Tibial nerve (tissue), 4 donors: ENCODE measurements at regions not wholly inside any gene's neighbourhood (a gene's known extent, or its start where the extent isn't known, plus 50 kb on each side); places are given as distances from the start of the nearest gene placed in this dataset.
"Not testable (repeated sequence)": the region's sequence is repeated elsewhere in the genome, so short reads cannot be mapped to it uniquely, and the experiment has no call there.

Experiments
- DNase-seq, 2 donors: peaks; one replicate each; pipeline ENCODE4 v3.0.0-alpha.2; 2019; ENCODE audit warnings: low spot score in 2 of 2
- H3K27ac ChIP-seq, 4 donors: fragments of 200-600 bp; sonication (generic) in 3 of 4; one replicate each; pipeline ENCODE4 v1.5.1; 2017 to 2019; ENCODE audit warnings: mild to moderate bottlenecking in 1 of 4
- H3K27me3 ChIP-seq, 2 donors: fragments of 200-600 bp; sonication (generic) in 1 of 2; one replicate each; pipeline versions ENCODE4 v1.5.1 to v1.6.0; 2017 to 2019
- H3K36me3 ChIP-seq, 3 donors: fragments of 200-600 bp; sonication (generic); one replicate each; pipeline ENCODE4 v1.5.1; 2018 to 2019
- H3K4me1 ChIP-seq, 4 donors: fragments of 200-600 bp; sonication (generic) in 3 of 4; one replicate each; pipeline ENCODE4 v1.5.1; 2017 to 2019
- H3K4me3 ChIP-seq, 4 donors: fragments of 200-600 bp; sonication (generic) in 3 of 4; one replicate each; pipeline ENCODE4 v1.5.1; 2017 to 2019; ENCODE audit warnings: mild to moderate bottlenecking in 1 of 4, moderate library complexity in 1 of 4
- H3K9me3 ChIP-seq, 4 donors: fragments of 200-600 bp; sonication (generic) in 3 of 4; one replicate each; pipeline ENCODE4 v1.5.1; 2017 to 2019
- CTCF ChIP-seq, 5 experiments: fragments of 200-600 bp in 3 of 5; fragments of 450-650 bp in 2 of 5; sonication (generic) in 3 of 5; IDR thresholded peaks; one replicate each; pipeline ENCODE4 v1.5.1; 2016 to 2019; ENCODE audit warnings: antibody characterized with exemption in 5 of 5, mild to moderate bottlenecking in 3 of 5, moderate library complexity in 2 of 5
- EP300 ChIP-seq, 2 donors: sonication (generic); formaldehyde crosslinking; IDR thresholded peaks; one replicate each; pipeline ENCODE4 v1.6.1; 2017; ENCODE audit warnings: antibody characterized with exemption in 2 of 2, mild to moderate bottlenecking in 1 of 2
- POLR2A ChIP-seq, 2 donors: fragments of 450-650 bp; IDR thresholded peaks; one replicate each; pipeline ENCODE4 v1.6.1; 2017; ENCODE audit warnings: antibody characterized with exemption in 2 of 2, mild to moderate bottlenecking in 2 of 2, moderate library complexity in 2 of 2
- WGBS, 2 donors: methylation state at CpG; one replicate each; pipeline ENCODE4 v1.1.5; 2018; 5-methylcytosine and 5-hydroxymethylcytosine counted together

- Histone ChIP-seq H3K4me1 (no peaks in the 10 kb centered on the region), H3K9me3 (no peaks in the 10 kb centered on the region), H3K27me3 (no peaks in the 10 kb centered on the region), H3K27ac (no peak overlapping the region), H3K4me3 (no peak overlapping the region), H3K36me3 (no peaks in the 10 kb centered on the region)
- WGBS, 2 donors: 94 to 95% methylated on average over 4 of the region's 4 CpGs
- no peak for DNase-seq
- TF ChIP-seq POLR2A (IDR thresholded peaks at IDR 0.05) (no peak), EP300 (IDR thresholded peaks at IDR 0.05) (no peak), CTCF (IDR thresholded peaks at IDR 0.05) (no peak)
These were observed 168.9 kb upstream of the STMND1 start for GRCh38 chr6:16932920-16933319.

- H3K4me1 ChIP-seq, H3K27ac ChIP-seq, H3K36me3 ChIP-seq, H3K9me3 ChIP-seq, DNase-seq, H3K27me3 ChIP-seq, H3K4me3 ChIP-seq: not testable (repeated sequence)
These were observed 169.8 kb upstream of the ATXN1 start for GRCh38 chr6:16931079-16931478.

- Histone ChIP-seq H3K4me3 (no peak overlapping the region), H3K36me3 (no peaks in the 10 kb centered on the region), H3K27me3 (no peaks in the 10 kb centered on the region), H3K9me3 (no peaks in the 10 kb centered on the region), H3K4me1 (no peaks in the 10 kb centered on the region), H3K27ac (no peak overlapping the region)
- DNase-seq: no peak
- 94 to 98% methylated on average over 1 of the region's 1 CpG for WGBS, 2 donors
- TF ChIP-seq POLR2A (IDR thresholded peaks at IDR 0.05): no peak
These were observed 169.2 kb upstream of the ATXN1 start for GRCh38 chr6:16930432-16930831.

GRCh38 chr6:16929809-16930208 is 168.5 kb upstream of the ATXN1 start:
- H3K27ac ChIP-seq: no peak overlapping the region
- DNase-seq: no peak
- H3K4me3 ChIP-seq: no peak overlapping the region
- no peaks in the 10 kb centered on the region for H3K9me3 ChIP-seq
- H3K36me3 ChIP-seq: no peaks in the 10 kb centered on the region
- H3K4me1 ChIP-seq: no peaks in the 10 kb centered on the region
- peak in 1 of 2 donors; percentile 8 for TF ChIP-seq EP300 (IDR thresholded peaks at IDR 0.05)
- TF ChIP-seq CTCF (IDR thresholded peaks at IDR 0.05): no peak
- no peaks in the 10 kb centered on the region for H3K27me3 ChIP-seq

GRCh38 chr6:16928387-16928786 is 167.1 kb upstream of the ATXN1 start:
- H3K27me3 ChIP-seq: no peaks in the 10 kb centered on the region
- WGBS, 2 donors: 66 to 69% methylated on average over 2 of the region's 2 CpGs

GRCh38 chr6:16927205-16927604 is 165.9 kb upstream of the ATXN1 start:
- Histone ChIP-seq H3K4me1 (no peaks in the 10 kb centered on the region), H3K9me3 (no peaks in the 10 kb centered on the region), H3K27ac (no peak overlapping the region), H3K4me3 (no peak overlapping the region), H3K36me3 (no peaks in the 10 kb centered on the region), H3K27me3 (no peaks in the 10 kb centered on the region)
- DNase-seq: no peak
- 90 to 100% methylated on average over 1 of the region's 1 CpG for WGBS, 2 donors
- TF ChIP-seq CTCF (IDR thresholded peaks at IDR 0.05) (no peak), EP300 (IDR thresholded peaks at IDR 0.05) (no peak), POLR2A (IDR thresholded peaks at IDR 0.05) (no peak)

More at GRCh38 chr6:16928387-16928786, 167.1 kb upstream of the ATXN1 start:
- Histone ChIP-seq H3K27ac (no peak overlapping the region), H3K4me3 (no peak overlapping the region), H3K9me3 (no peaks in the 10 kb centered on the region), H3K36me3 (no peaks in the 10 kb centered on the region), H3K4me1 (no peaks in the 10 kb centered on the region)
- no peak for DNase-seq
- no peak for TF ChIP-seq EP300 (IDR thresholded peaks at IDR 0.05)
- no peak for TF ChIP-seq CTCF (IDR thresholded peaks at IDR 0.05)
- no peak for TF ChIP-seq POLR2A (IDR thresholded peaks at IDR 0.05)
